OCI-LY1 (cell line): ENCODE measurements at regions not wholly inside any gene's neighbourhood (a gene's known extent, or its start where the extent isn't known, plus 50 kb on each side); places are given as distances from the start of the nearest gene placed in this dataset.

ENCODE experiments used
- CTCF ChIP-seq: fragments of 200-600 bp; sonication (generic), shearing (Covaris generic); IDR thresholded peaks from 2 replicates; pipeline ENCODE4 v1.5.1; 2017; ENCODE audit warnings: mild to moderate bottlenecking, antibody characterized with exemption, low read length, moderate library complexity, mixed read lengths
- EZH2 ChIP-seq: fragments of 200-600 bp; sonication (generic), shearing (Covaris generic); IDR thresholded peaks from 2 replicates; pipeline ENCODE4 v1.8.0; 2017; ENCODE audit warnings: borderline replicate concordance, mixed run types, mild to moderate bottlenecking, antibody characterized with exemption, low read length, moderate library complexity, mixed read lengths

DNA sequence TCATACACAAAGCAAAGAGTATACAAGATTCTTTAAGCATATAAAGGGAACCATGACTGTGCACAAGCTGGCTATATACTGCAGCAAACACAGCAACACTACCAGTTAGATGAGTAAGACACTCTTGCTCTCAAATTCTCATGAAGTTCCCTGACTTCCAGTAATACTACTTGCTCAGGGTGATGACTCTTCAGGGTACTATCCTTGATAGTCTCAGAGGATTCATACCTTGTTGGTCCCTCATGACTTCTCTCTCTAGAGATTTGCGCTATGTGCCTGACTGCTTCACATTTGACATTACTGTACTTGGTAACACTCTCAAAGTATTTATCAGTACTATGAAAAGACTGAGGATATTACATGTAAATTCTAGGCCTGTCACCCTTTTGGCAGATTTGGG, 159.8 kb upstream of the ZRANB2 start:
- no peak for TF ChIP-seq CTCF
- TF ChIP-seq EZH2 = no peak
